NCI-H510A treated with DMSO at 0.1 percent for 48 hours (cell line): ENCODE measurements at regions not wholly inside any gene's neighbourhood (a gene's known extent, or its start where the extent isn't known, plus 50 kb on each side); places are given as distances from the start of the nearest gene placed in this dataset.
"Not testable (repeated sequence)": the region's sequence is repeated elsewhere in the genome, so short reads cannot be mapped to it uniquely, and the experiment has no call there.

ENCODE experiments used
- DNase-seq: peaks from one replicate; lab custom pipeline; 2025; lab: John Stamatoyannopoulos, UW

DNA sequence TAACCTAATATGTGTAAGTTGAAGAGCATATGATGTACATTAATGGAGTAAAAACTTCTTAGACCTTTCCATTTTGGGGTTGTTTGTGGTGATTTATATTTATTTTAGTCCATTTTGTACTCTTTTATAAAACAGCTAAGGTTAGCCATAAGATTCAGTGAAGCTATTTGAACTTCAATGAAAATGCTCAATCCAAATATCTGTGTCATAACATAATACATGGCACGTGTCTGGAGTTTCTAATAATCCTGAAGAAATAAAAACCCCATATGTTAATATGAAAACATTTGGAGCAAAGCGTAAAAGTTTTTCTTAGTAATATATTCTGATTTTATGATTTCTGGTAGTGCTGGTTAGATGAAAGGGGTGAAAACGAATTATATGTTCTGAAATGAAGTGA lies 1729.7 kb downstream of the PCDH9 start:
- DNase-seq: no peak

DNA sequence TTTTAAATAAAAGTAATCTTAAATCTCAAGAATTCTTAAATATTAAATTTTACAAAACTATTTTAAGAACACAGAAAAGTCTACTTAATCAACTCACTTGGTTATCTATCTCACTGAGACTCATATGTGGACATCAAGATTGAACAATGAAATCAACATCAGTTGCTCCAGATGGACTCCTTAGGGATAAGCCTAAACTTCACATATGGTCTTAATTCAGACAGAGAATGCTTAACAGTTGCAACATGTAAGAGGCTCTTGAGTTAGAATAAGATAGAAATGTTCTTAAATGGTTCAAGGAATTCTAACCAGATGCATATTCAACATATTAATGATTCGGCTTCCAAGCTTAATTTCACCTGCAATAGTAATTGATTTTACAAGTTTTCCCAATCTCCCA lies 1730.9 kb downstream of the PCDH9 start:
- no peak for DNase-seq

DNA sequence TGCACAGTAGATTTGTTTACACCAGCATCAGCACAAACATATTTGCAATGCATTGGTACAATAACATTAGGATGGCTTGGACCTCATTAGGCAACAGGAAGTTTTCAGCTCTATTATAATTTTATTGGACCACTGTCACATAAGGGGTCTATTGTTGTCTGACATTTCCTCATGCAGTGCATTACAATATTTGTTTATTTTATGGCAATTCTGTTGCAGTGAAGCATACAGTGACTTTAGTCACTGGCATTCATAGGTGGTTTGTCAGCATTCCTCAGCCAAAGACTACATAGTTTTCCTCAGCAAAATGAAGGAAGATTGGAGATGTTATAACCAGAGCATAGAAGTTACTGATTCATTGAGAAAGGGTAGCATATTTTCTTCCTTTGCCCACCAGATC lies 1732.9 kb downstream of the PCDH9 start:
- no peak for DNase-seq

DNA sequence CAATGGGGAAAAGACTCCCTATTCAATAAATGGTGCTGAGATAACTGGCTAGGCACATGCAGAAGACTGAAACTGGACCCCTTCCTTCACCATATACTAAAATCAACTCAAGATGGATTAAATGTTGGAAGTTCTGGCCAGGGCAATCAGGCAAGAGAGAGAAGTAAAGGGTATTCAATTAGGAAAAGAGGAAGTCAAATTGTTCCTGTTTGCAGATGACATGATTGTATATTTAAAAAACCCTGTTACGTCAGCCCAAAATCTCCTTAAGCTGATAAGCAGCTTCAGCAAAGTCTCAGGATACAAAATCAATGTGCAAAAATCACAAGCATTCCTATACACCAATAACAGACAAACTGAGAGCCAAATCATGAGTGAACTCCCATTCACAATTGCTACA lies 1739.4 kb downstream of the PCDH9 start:
- DNase-seq: not testable (repeated sequence)

DNA sequence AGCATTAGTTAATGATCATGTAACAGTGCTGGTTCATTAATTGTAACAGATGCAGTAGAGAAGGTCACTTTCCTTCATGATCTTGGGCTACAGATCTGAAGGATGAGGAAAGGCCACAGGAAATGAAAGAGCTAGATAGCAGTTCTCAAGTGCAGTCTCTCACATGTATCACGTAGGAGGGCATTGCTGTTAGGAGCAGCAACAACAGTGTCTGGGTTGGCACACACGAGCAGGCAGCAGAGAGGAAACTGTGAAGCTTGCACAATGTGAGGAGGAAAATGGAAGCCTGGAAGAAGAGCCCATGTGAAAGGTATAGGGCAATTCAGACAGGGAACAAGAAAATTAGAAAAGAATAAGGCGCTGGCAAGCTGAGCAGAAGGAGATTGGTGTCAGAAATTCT lies 1741.5 kb downstream of the PCDH9 start:
- DNase-seq: no peak

DNA sequence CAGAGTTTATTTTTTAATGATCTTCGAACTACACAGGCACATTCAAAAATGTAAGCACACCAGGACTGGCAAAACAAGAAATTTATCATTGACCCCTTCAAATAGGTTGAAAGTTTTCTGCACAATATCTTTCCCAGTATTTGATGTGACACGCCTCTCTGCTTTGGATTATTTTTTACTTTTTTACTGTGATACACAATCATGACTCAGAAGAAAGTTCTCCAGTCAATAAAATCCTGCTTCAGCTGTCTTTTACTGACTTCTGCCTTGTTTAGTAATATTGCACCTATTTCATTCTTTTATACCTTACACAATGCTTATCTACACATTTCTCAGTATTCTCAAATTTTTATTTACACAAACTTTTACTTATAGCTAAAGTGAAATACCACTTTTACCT lies 1750.4 kb downstream of the PCDH9 start:
- DNase-seq: no peak

DNA sequence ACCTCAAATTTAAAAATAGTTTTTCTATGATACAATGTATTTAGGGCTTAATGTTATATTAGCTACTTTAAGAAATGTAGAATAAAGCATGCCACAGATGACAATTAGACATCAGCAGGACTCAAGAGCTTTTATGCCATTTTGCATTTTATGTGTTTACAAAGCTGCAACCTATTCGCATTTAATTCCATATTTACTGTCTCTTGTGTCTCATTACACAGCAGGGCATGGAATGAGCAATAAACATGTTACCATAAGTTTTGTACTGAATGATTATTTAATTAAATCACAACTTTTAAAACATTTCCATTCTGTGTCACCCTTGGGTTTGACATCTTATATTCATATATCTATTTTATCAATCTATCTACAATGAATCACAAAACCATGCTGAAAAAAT lies 1756.9 kb downstream of the PCDH9 start:
- DNase-seq: no peak

DNA sequence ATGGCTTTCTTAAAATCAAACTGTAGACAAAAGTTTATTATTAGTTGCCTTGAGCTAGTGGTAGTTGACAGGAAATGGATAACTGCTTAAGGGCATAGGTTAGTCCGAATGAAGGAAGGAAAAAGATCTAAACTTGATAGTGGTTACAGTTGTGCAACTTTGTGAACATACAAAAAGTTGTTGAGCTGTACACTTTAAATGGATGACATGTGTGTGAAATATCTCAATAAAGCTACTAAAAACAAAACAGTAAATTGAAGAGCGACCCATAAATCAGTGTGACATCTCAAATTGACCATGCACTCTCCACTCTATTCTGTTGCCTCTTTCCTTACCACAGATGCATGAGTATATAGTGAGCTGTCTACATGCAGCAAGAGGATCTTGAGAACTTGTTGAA lies 1757.8 kb downstream of the PCDH9 start:
- DNase-seq: peak; percentile 2

DNA sequence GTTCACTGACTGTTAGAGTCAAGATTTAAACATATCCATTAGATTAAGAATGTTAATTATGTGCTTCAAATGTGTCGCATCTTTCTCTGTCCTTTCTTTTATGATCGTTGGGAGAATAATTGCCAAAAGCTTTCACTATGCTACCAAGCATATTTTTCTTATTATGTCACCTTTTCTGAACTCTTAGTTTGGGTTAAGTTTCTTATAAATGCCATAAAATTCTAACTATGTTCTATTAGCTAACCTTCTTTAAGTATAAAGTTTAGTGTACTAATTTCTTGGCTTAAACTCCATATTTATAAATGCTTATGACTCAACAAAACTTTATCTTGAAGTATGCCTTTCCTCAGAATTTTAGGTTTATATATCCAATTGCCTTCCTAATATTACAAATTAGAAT lies 1759.4 kb downstream of the PCDH9 start:
- no peak for DNase-seq

DNA sequence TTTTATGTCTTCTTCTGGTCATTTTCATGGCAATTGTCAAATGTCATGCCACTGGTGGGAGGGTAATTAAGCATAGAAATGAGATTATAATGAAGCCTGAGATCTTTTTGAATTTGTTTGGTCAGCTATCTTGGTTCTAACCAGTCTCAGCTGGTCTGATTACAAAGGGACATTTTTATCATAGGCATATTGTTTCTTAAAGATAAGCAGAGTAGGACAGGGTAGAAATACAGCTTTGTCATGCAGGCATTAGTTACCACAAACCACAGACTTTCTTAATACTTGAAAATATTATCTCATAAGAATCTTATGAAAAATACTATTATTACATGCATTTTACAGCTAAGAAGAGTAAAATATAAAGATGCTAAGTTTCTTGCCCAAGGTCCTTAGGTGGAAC lies 1761.5 kb downstream of the PCDH9 start:
- no peak for DNase-seq

DNA sequence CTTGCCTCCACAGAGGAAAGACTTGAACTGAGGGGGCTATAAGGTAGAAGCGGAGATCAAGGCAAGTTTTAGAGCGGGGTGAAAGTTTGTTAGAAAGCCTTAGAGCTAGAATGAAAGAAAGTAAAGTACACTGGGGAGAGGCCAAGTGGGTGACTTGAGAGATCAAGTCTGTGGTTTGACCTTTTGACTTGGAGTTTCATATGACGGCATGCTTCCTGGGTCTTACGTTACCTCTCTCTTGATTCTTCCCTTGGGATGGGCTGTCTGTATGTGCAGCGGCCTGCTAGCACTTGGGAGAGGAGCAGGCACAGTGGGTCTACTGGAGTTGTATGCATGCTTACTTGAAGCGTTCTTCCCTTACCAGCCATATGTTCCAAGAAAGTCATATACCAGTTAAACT lies 1768.5 kb downstream of the PCDH9 start:
- no peak for DNase-seq

DNA sequence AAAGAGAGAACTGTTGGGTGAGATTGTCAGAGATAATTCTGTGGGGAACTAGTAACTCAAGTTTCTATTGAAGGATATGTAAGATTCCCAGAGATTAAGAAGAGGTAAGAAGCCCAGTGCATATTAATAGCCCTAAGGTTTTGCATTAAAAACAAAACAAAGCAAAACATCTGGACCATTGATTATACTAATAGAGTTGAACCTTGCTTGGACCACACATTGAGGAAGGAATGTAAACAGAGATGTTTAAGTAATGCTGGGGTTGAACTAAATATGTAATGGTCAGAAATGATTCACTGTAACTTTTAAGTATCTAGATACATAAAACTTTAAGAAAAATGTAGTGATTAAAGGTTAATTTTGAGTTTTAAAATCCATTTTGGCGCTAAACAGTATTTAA lies 1770.0 kb downstream of the PCDH9 start:
- DNase-seq: no peak

DNA sequence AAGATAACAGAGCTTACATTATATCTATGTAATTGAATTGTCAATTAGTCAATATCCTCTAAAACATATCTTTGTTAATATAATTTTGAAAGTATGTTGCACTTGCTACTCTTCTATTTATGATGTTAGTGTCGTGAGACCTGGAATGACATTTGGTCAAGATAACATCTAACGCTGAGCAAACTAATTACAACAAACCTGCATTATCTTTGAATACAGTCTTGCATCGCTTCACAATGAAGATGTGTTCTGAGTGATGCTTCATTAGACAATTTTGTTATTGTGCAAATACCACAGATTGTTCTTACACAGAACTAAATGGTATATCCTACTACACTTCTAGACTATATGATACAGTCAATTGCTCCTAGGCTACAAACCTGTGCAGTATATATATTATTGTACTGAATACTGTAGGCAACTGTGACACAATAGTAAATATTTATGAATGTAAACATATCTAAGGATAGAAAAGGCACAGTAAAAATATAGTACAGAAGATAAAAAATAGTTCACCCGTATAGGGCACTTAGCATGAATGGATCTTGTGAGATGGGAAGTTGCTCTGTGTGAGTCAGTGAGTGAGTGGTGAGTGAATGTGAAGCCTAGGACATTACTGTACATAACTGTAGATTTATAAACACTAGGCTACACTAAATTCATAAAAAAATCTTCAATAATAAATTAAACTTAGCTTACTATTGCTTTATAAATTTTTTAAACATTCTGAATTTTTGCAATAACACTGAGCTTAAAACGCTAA lies 1773.8 kb downstream of the PCDH9 start:
- peak; percentile 1 for DNase-seq

DNA sequence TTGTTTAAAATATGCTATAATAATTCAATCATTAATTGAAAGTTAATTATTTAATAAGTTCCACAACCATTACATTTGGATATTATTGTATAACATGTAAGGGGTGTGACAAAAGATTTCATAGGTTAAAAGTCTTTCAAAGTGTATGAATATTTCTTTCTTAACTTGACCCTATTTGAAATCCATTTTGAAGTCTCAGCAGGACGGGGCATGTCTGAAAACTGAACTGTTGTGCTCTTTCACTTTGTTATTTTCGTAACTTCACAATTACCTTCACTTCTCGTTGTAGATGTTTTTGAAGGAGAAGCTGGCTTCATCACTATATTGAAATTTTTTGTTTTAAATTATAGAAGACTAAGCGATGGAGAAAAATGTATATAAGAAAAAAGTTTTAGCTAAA lies 1775.7 kb downstream of the PCDH9 start:
- no peak for DNase-seq

DNA sequence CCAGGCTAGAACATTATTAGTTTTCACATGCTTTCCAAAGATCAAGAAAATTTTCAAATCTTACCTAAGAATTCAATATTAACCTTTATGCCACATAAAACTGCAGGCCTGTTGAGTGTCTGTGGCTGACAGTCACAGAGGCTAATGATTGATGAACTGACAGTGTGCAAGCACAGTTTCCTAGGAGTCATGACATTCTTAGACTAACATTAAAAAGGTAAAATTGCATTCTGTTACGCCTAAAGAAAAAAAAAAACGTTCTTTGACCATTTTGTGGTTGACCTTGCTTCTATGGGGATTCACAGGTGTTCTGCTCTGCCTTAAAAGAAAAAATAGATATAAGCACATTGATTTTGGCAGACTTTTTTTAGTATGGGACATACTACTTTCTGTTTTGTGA lies 1776.2 kb downstream of the PCDH9 start:
- no peak for DNase-seq

DNA sequence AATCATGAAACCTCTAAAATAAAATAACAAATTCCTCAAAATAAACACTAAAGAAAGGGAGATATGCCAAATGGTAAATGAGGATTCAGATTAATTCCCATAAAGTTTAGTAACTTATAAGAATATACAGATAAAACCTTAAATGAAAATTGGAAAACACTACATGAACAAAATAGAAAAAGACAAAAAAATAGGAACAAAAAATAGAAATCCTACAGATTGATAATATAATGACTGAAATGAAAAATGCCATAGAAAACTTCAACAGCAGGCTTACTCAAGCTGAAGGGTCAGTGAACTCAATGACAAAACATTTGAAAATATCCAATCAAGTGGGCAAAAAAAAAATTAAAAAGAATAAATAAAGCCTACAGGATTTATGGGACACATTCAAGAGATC lies 1784.8 kb downstream of the PCDH9 start:
- DNase-seq: no peak

DNA sequence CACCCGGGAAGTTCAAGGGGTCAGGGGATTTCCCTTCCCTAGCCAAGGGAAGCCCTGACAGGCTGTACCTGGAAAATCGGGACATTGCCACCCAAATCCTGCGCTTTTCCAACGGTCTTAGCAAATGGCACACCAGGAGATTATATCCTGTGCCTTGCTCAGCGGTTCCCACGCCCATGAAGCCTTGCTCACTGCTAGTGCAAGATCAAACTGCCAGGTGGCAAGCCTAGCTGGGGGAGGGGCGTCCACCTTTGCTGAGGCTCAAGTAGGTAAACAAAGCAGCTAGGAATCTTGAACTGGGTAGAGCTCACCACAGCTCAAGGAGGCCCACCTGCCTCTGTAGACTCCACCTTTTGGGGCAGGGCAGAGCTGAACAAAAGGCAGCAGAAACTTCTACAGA lies 1794.5 kb downstream of the PCDH9 start:
- no peak for DNase-seq

DNA sequence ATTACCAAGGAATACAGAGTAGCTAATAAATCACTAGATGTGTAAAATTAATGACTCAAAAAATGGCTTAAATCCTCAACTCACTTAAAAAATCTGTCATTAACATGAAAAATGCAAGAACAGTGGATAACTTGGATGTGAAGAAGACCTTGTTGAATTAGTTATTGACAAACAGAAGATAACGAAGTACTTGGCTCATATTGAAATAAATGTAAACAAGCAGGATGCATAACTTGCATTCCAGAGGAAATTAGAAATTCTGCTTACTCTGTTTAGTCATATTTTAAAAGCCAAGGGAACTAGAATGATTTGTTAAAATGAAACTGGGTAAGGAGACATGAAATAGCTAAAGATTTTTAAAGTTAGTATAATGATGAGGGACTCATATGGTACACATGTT lies 1812.2 kb downstream of the PCDH9 start:
- DNase-seq: no peak

DNA sequence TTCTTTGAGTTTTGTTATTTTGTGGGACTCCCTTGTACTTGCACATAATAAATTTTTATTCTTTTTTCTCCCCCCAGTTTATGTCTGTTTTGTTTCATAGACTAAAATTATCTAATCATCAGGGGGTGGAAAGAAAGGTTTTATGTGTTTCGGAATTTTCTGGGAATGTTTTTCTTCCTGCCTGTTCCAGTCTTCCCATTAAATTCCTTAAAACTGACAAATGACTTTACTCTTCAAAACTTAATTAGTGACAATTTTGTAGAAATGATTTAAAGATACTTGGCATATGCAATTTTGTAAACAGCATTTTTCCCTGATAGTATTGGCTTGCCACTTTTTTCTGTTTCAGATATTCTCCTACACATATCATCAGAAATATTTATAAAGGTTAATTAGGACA lies 1813.4 kb downstream of the PCDH9 start:
- no peak for DNase-seq

DNA sequence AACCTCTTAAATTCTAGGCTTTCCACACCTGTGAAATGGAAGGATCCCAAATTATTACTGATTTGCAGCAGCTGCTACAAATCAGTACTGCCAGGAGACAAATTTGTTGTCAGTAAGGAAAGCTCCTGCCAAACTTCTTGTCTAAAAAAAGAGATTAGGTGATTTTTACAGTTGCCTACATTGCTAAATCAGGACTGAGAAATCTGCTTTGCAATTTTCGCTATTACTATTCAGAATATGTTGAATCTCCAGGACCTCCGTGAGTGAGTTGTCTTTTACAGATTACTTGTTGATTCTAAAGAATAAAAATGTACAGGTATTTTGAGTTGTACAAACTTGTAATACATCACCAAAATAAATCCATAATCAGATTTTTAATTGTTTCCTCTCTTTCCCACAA lies 1815.9 kb downstream of the PCDH9 start:
- no peak for DNase-seq

DNA sequence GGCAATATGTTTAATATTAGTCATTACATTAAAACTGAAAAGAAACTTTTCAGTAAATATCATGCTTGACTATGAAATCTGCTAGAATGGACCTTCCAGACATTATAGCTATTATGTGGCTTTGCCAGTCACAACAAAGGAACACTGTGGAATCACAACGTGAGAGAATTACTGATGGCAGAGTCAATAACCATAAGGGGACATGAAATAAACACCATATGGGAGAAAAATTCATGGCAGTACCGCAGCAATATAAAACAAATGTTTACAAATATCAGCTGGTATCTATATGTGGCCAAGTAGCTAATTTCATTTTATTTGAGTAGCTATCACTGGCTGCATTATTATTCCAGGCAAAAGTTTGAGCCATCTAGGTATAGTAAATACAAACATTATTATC lies 1818.6 kb downstream of the PCDH9 start:
- DNase-seq: no peak

DNA sequence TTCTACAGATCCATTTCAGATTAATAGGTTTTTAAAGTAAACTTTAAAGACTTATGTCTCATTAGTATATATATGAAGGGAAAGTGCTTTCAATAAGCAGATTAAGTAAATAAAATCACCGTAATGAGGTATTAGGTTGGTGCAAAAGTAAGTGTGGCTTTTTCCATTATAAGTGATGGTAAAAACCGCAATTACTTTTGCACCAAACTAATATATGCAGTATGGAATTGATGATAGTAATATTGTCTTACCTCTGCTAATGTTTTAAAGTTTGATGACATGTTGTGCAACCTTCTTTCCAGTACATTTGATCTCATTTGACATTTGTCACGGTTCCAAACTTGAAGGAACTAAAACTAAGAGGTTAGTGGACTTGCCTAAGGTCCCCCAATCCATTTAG lies 1819.3 kb downstream of the PCDH9 start:
- no peak for DNase-seq

DNA sequence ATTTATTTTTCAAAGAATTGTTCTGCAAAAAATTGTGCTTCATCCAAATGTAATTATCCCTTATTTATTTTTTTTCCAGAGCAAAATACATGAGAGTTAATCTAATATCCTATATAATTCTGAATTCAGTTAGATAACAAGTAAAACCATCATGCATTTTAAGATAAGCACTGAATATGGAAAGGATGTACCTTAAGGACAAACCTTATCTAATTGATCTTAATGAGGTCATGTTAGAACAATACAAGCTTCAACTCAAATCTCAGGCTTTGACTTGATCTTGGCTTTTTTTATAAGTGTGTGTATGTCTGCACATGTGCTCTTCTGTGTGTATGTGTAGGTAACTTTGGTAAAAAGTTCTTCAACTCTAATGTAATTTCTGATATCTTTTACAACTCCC lies 1828.8 kb downstream of the PCDH9 start:
- DNase-seq: no peak

DNA sequence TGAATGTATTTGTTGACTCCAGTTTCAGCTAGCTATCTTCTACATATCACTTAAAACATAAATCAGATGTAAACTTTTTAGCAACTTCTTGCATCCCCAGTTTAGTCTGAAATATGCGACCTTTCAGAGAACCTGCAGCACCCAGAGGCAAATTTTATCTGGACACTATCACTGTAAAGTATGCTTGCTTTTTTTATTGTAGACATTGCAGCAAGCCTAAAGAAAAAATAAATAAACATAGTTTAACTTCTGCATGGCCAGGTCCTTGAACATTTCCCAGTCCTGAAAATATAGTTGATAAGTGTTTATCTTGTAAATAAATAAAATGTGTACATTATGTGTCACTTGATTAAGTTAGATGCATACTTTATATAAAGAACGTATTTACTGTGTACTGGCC lies 1829.4 kb downstream of the PCDH9 start:
- no peak for DNase-seq
